HG03135 (cell line): ENCODE measurements at regions not wholly inside any gene's neighbourhood (a gene's known extent, or its start where the extent isn't known, plus 50 kb on each side); places are given as distances from the start of the nearest gene placed in this dataset.

Experiments used
- ATAC-seq: cut with Tn5 transposase; IDR thresholded peaks from one replicate; pipeline ENCODE4 v1.9.1; 2021; ENCODE audit warnings: mild to moderate bottlenecking, moderate library complexity; ENCODE audit not compliant: unreplicated experiment

DNA sequence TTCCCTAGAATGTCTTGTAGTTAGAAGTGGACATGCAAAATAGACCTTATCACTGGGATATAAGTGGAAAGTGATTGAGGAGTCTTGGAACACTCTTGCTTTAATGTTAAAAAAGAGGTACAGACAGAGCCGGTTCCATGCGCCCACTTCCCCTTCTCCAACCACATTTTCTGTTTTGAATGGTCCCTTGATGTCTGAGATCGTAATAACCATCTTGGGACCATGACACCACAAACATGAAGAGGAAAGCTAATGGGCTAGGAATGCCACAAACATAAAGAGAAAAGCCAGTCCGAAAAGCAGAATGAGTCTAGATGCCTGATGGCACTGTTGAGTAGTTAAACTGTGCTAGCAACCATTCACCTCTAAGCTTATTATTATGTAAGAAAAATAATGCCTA, 54.8 kb upstream of the SPON1 start:
- no peak for ATAC-seq

DNA sequence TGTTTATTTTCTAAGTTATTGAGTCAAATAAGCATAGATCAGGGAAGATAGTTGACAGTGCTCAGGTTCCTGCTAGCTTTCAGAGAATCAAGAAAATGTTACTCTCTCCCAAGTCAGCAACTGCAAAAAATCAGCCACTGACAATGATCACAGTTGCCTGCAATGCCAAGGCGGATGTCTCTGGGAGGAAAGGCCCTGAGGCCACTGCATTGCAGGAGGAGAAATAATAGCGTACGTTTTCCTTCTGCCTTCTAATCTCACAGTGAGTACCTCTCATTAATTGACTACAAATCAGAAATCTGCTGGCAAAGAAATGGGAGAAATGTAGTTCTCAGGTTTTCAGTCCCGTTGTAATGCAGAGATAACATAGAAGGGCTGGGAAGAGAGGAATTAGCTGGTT, 54.0 kb upstream of the SPON1 start:
- ATAC-seq, result no peak
